ENCODE measurements at regions not wholly inside any gene's neighbourhood (a gene's known extent, or its start where the extent isn't known, plus 50 kb on each side); places are given as distances from the start of the nearest gene placed in this dataset.

GRCh38 chr3:107250221-107250620 lies 127.0 kb upstream of the CCDC54 start:
- TF ChIP-seq CTCF (IDR thresholded peaks at IDR 0.05) (no peak), POLR2A (IDR thresholded peaks at IDR 0.05) (no peak)

All from Peyer's patch (tissue), 4 donors.